SU-DHL-6 (cell line): ENCODE measurements at regions not wholly inside any gene's neighbourhood (a gene's known extent, or its start where the extent isn't known, plus 50 kb on each side); places are given as distances from the start of the nearest gene placed in this dataset.

Experiments
- H2AFZ ChIP-seq: fragments of 200-600 bp; sonication (generic); 2 replicates; pipeline ENCODE4 v1.6.1; 2014; ENCODE audit warnings: low read depth, mild to moderate bottlenecking, moderate library complexity, mixed read lengths, antibody characterized with exemption, low read length; ENCODE audit not compliant: severe bottlenecking
- H3F3A ChIP-seq: fragments of 200-600 bp; shearing (Covaris generic); 2 replicates; pipeline ENCODE4 v1.6.0; 2016; ENCODE audit warnings: antibody characterized with exemption, mild to moderate bottlenecking; ENCODE audit not compliant: insufficient read depth
- H3K27ac ChIP-seq: fragments of 200-600 bp; sonication (generic); 2 replicates; pipeline ENCODE4 v1.5.1; 2016; ENCODE audit warnings: low read depth, mild to moderate bottlenecking, low read length, moderate library complexity, mixed read lengths
- H3K27me3 ChIP-seq: fragments of 200-600 bp; sonication (generic), shearing (Covaris generic); 2 replicates; pipeline ENCODE4 v1.6.0; 2014; ENCODE audit warnings: mild to moderate bottlenecking, low read length
- H3K36me3 ChIP-seq: fragments of 200-600 bp; sonication (generic); 2 replicates; pipeline ENCODE4 v1.6.1; 2014; ENCODE audit warnings: mild to moderate bottlenecking, low read length, mixed read lengths
- H3K4me2 ChIP-seq: fragments of 300-600, 200-600 bp; shearing (Covaris generic), sonication (generic); 2 replicates; pipeline ENCODE4 v1.6.0; 2014; ENCODE audit warnings: low read length, low read depth, mild to moderate bottlenecking; ENCODE audit not compliant: poor library complexity, severe bottlenecking
- H3K4me3 ChIP-seq: fragments of 200-600 bp; sonication (generic); 2 replicates; pipeline ENCODE4 v1.5.1; 2014; ENCODE audit warnings: antibody characterized with exemption, low read length, mild to moderate bottlenecking, mixed read lengths; ENCODE audit not compliant: insufficient read depth, poor library complexity, severe bottlenecking
- H3K79me2 ChIP-seq: fragments of 200-600 bp; sonication (generic); 2 replicates; pipeline ENCODE4 v1.6.1; 2014; ENCODE audit warnings: mild to moderate bottlenecking, low read length, moderate library complexity; ENCODE audit not compliant: insufficient read depth
- H3K9ac ChIP-seq: fragments of 200-600 bp; sonication (generic); 2 replicates; pipeline ENCODE4 v1.7.0; 2014; ENCODE audit warnings: mild to moderate bottlenecking, low read length
- H3K9me2 ChIP-seq: fragments of 200-600 bp; sonication (generic); replicated peaks from 2 replicates; pipeline ENCODE4 v1.6.1; 2014; ENCODE audit warnings: low read length; ENCODE audit not compliant: insufficient read depth
- H3K9me3 ChIP-seq: fragments of 200-600 bp; sonication (generic); 2 replicates; pipeline ENCODE4 v1.6.1; 2014; ENCODE audit warnings: low read length, mixed read lengths; ENCODE audit not compliant: insufficient read depth
- H4K20me1 ChIP-seq: fragments of 200-600 bp; sonication (generic); 2 replicates; pipeline ENCODE4 v1.6.1; 2014; ENCODE audit warnings: low read depth, mild to moderate bottlenecking, antibody characterized with exemption, low read length, moderate library complexity, mixed read lengths
- CTCF ChIP-seq: fragments of 200-600 bp; sonication (generic); IDR thresholded peaks from one replicate; pipeline ENCODE4 v1.5.1; 2017; ENCODE audit warnings: antibody characterized with exemption, mild to moderate bottlenecking, low read length, moderate library complexity; ENCODE audit not compliant: insufficient read depth, poor library complexity, severe bottlenecking
- EZH2phosphoT487 ChIP-seq: fragments of 200-600 bp; sonication (generic), shearing (Covaris generic); conservative IDR thresholded peaks from 2 replicates; pipeline ENCODE4 v1.6.1; 2018; ENCODE audit warnings: mild to moderate bottlenecking, antibody characterized with exemption, low read length, moderate library complexity, mixed read lengths

DNA sequence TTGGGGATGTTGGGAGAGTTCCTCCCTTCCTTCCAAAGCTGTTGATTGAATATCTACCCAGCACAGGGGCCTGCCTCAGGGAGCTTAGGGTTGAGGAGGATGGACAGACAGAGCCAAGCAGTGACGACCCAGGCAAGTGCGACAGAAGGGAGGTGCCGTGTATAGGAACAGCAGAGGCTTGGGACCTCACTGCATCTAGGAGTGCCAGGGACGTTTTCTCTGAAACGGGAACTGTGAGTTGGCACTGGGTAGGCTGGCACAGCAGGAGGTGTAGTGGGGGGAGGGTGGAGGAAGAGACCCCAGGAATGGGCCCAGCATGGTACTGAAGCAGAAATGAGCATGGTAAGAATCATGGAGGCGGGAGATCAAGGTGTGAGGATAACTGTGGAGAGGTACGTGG lies 55.3 kb upstream of the MGMT start:
- H3F3A ChIP-seq, result no peaks in the 10 kb centered on the region
- H3K36me3 ChIP-seq, result no peaks in the 10 kb centered on the region
- no peak overlapping the region for H2AFZ ChIP-seq
- no peak for TF ChIP-seq EZH2phosphoT487
- no peak for TF ChIP-seq CTCF
- no peak overlapping the region for H3K27ac ChIP-seq
- H3K9ac ChIP-seq, result no peak overlapping the region
- H3K4me3 ChIP-seq, result no peak overlapping the region
- no peaks in the 10 kb centered on the region for H4K20me1 ChIP-seq
- H3K79me2 ChIP-seq, result no peaks in the 10 kb centered on the region
- no peaks in the 10 kb centered on the region for H3K9me3 ChIP-seq
- no peak overlapping the region for H3K4me2 ChIP-seq
- H3K9me2 ChIP-seq, result no peaks in the 10 kb centered on the region
- H3K27me3 ChIP-seq, result no peaks in the 10 kb centered on the region

DNA sequence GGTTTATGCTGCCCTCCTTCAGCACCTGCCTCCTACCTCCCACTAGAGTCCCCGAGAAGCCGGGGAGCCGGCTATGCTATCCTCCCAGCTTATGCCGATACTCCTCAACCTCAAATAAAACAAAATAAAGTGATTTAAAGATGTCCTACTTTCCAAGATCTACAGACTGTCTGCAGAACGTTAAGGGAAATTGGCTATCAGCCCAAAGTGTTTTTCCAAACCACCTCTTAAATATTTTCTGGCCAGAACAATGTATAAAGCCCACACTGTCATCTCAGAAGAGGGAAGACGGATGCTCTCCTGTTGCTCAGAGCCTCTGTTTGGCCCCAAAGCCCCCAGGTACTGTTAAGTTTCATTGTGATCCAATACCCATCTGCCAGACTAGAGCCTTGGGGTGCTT lies 54.0 kb upstream of the MGMT start:
- no peaks in the 10 kb centered on the region for H3K79me2 ChIP-seq
- H4K20me1 ChIP-seq, result no peaks in the 10 kb centered on the region
- no peaks in the 10 kb centered on the region for H3K9me2 ChIP-seq
- no peak overlapping the region for H3K27ac ChIP-seq
- no peaks in the 10 kb centered on the region for H3K27me3 ChIP-seq
- no peak overlapping the region for H3K4me3 ChIP-seq
- H3F3A ChIP-seq, result no peaks in the 10 kb centered on the region
- H2AFZ ChIP-seq, result no peak overlapping the region
- no peaks in the 10 kb centered on the region for H3K9me3 ChIP-seq
- H3K9ac ChIP-seq, result no peak overlapping the region
- no peaks in the 10 kb centered on the region for H3K36me3 ChIP-seq
- no peak overlapping the region for H3K4me2 ChIP-seq
- TF ChIP-seq EZH2phosphoT487 (no peak), CTCF (no peak)

- Histone ChIP-seq H3K9me3 (no peaks in the 10 kb centered on the region), H4K20me1 (no peaks in the 10 kb centered on the region), H3K27me3 (no peaks in the 10 kb centered on the region), H3K4me3 (no peak overlapping the region), H3K36me3 (no peaks in the 10 kb centered on the region), H3K79me2 (no peaks in the 10 kb centered on the region), H3K4me2 (no peak overlapping the region), H3K9me2 (no peaks in the 10 kb centered on the region), H3K9ac (no peak overlapping the region), H3K27ac (no peak overlapping the region), H3F3A (no peaks in the 10 kb centered on the region), H2AFZ (no peak overlapping the region)
- TF ChIP-seq CTCF (no peak), EZH2phosphoT487 (no peak)
These were observed 51.6 kb upstream of the MGMT start for GRCh38 chr10:129415215-129416140.
